Activated CD4-positive, alpha-beta T cell treated with anti-CD3 and anti-CD28 coated beads for 36 hours (primary cell): ENCODE measurements at regions not wholly inside any gene's neighbourhood (a gene's known extent, or its start where the extent isn't known, plus 50 kb on each side); places are given as distances from the start of the nearest gene placed in this dataset.

ENCODE experiments used
- ATAC-seq: fragments of 200-7000 bp; cut with Tn5 transposase; one replicate; pipeline ENCODE4 v1.10.0; 2021; ENCODE audit warnings: mild to moderate bottlenecking, moderate library complexity
- CTCF ChIA-PET: fragments of 350-600 bp; sonication (Branson Sonifier 250); formaldehyde crosslinking; loops from one replicate; lab custom pipeline; 2021; ENCODE audit warnings: antibody characterized with exemption; lab: Charles Lee
- POLR2A ChIA-PET: fragments of 350-600 bp; sonication (Branson Sonifier 250); formaldehyde crosslinking; loops from one replicate; lab custom pipeline; 2021; ENCODE audit warnings: antibody characterized with exemption, inconsistent platforms; lab: Charles Lee
- DNase-seq: peaks from one replicate; pipeline ENCODE4 v3.0.0-alpha.2; 2020
- H3K27ac Mint-ChIP-seq: one replicate; pipeline ENCODE4 v1.8.0; 2021; ENCODE audit warnings: mixed read lengths
- H3K27me3 Mint-ChIP-seq: one replicate; pipeline ENCODE4 v1.8.0; 2021; ENCODE audit warnings: mixed read lengths
- H3K36me3 Mint-ChIP-seq: one replicate; pipeline ENCODE4 v1.8.0; 2021; ENCODE audit warnings: low read depth, mixed read lengths
- H3K4me1 Mint-ChIP-seq: one replicate; pipeline ENCODE4 v1.8.0; 2021; ENCODE audit warnings: mixed read lengths
- H3K4me3 Mint-ChIP-seq: one replicate; pipeline ENCODE4 v1.8.0; 2021; ENCODE audit warnings: mild to moderate bottlenecking, moderate library complexity, mixed read lengths
- H3K9me3 Mint-ChIP-seq: one replicate; pipeline ENCODE4 v1.8.0; 2021; ENCODE audit warnings: low read depth, mixed read lengths
- intact Hi-C, 2 experiments: fragments of 100-400 bp; cut with DNase I in 1 of 2; cut with micrococcal nuclease in 1 of 2; formaldehyde crosslinking; loops; one replicate each; pipeline versions ENCODE4 v1.14.2 to v1.15.1; 2022 to 2024; cut with DNase I, micrococcal nuclease

GRCh38 chr15:53841651-53842050, 82.2 kb upstream of the WDR72 start:
- Mint-ChIP-seq H3K9me3 (peaks cover 1% of the 10 kb centered on the region), H3K36me3 (no peaks in the 10 kb centered on the region), H3K27ac (no peak overlapping the region), H3K27me3 (peaks cover 2% of the 10 kb centered on the region), H3K4me3 (no peak overlapping the region), H3K4me1 (no peaks in the 10 kb centered on the region)
- DNase-seq (no peak), ATAC-seq (no peak)
- ChIA-PET CTCF (no interaction called here), POLR2A (no interaction called here)
- intact Hi-C loops = no loop called here

GRCh38 chr15:53840681-53841080, 81.2 kb upstream of the WDR72 start:
- ATAC-seq (no peak), DNase-seq (no peak)
- ChIA-PET CTCF (no interaction called here), POLR2A (no interaction called here)
- intact Hi-C loops = no loop called here
- peaks cover 1% of the 10 kb centered on the region for H3K9me3 Mint-ChIP-seq
- no peaks in the 10 kb centered on the region for H3K36me3 Mint-ChIP-seq
- H3K27me3 Mint-ChIP-seq = peaks cover 2% of the 10 kb centered on the region
- no peak overlapping the region for H3K4me3 Mint-ChIP-seq
- no peak overlapping the region for H3K27ac Mint-ChIP-seq
- no peaks in the 10 kb centered on the region for H3K4me1 Mint-ChIP-seq

- no peak for ATAC-seq
Measured at GRCh38 chr15:53837263-53837662, 77.8 kb upstream of the WDR72 start.

GRCh38 chr15:53836618-53837017, 77.2 kb upstream of the WDR72 start:
- ATAC-seq (no peak), DNase-seq (no peak)
- Mint-ChIP-seq H3K36me3 (no peaks in the 10 kb centered on the region), H3K4me1 (no peaks in the 10 kb centered on the region), H3K9me3 (peaks cover 2% of the 10 kb centered on the region), H3K4me3 (no peak overlapping the region), H3K27me3 (peaks cover 2% of the 10 kb centered on the region), H3K27ac (no peak overlapping the region)
- intact Hi-C loops = loop anchor here in 1 of 2 experiments (10.0 kb wide), 1 partner anchor 58 kb away; no protein-coding TSS in a partner anchor
- CTCF ChIA-PET = no interaction called here
- POLR2A ChIA-PET = no interaction called here

More at GRCh38 chr15:53837263-53837662, 77.8 kb upstream of the WDR72 start:
- Mint-ChIP-seq H3K27me3 (peaks cover 2% of the 10 kb centered on the region), H3K9me3 (peaks cover 4% of the 10 kb centered on the region), H3K27ac (no peak overlapping the region), H3K4me3 (no peak overlapping the region), H3K36me3 (no peaks in the 10 kb centered on the region), H3K4me1 (no peaks in the 10 kb centered on the region)
- intact Hi-C loops = loop anchor here in 1 of 2 experiments (10.0 kb wide), 1 partner anchor 58 kb away; no protein-coding TSS in a partner anchor
- CTCF ChIA-PET = no interaction called here
- POLR2A ChIA-PET = no interaction called here
- peak; percentile 5 for DNase-seq

GRCh38 chr15:53835309-53835708, 75.8 kb upstream of the WDR72 start:
- intact Hi-C loops = loop anchor here in 1 of 2 experiments (10.0 kb wide), 1 partner anchor 59 kb away; no protein-coding TSS in a partner anchor
- Mint-ChIP-seq H3K27me3 (peaks cover 5% of the 10 kb centered on the region), H3K36me3 (no peaks in the 10 kb centered on the region), H3K4me1 (no peaks in the 10 kb centered on the region), H3K9me3 (peaks cover 2% of the 10 kb centered on the region), H3K4me3 (no peak overlapping the region), H3K27ac (no peak overlapping the region)
- ChIA-PET POLR2A (no interaction called here), CTCF (no interaction called here)
- no peak for ATAC-seq
- DNase-seq = no peak

- no peaks in the 10 kb centered on the region for H3K4me1 Mint-ChIP-seq
- H3K36me3 Mint-ChIP-seq = no peaks in the 10 kb centered on the region
- ChIA-PET CTCF (no interaction called here), POLR2A (no interaction called here)
- DNase-seq (no peak), ATAC-seq (no peak)
- H3K27me3 Mint-ChIP-seq = peaks cover 8% of the 10 kb centered on the region
- H3K4me3 Mint-ChIP-seq = no peak overlapping the region
- H3K27ac Mint-ChIP-seq = no peak overlapping the region
- intact Hi-C loops = loop anchor here in 1 of 2 experiments (10.0 kb wide), 1 partner anchor 61 kb away; no protein-coding TSS in a partner anchor
- H3K9me3 Mint-ChIP-seq = peaks cover 2% of the 10 kb centered on the region
Measured at GRCh38 chr15:53834214-53834613, 74.8 kb upstream of the WDR72 start.

GRCh38 chr15:53833134-53833624, 73.7 kb upstream of the WDR72 start:
- CTCF ChIA-PET = no interaction called here
- H3K27me3 Mint-ChIP-seq = peaks cover 5% of the 10 kb centered on the region
- no peak overlapping the region for H3K4me3 Mint-ChIP-seq
- no peaks in the 10 kb centered on the region for H3K4me1 Mint-ChIP-seq
- ATAC-seq = no peak
- POLR2A ChIA-PET = no interaction called here
- DNase-seq = no peak
- H3K9me3 Mint-ChIP-seq = peaks cover 2% of the 10 kb centered on the region
- intact Hi-C loops = loop anchor here in 1 of 2 experiments (10.0 kb wide), 1 partner anchor 62 kb away; no protein-coding TSS in a partner anchor
- H3K36me3 Mint-ChIP-seq = no peaks in the 10 kb centered on the region
- no peak overlapping the region for H3K27ac Mint-ChIP-seq

- H3K27me3 Mint-ChIP-seq = peaks cover 5% of the 10 kb centered on the region
- ATAC-seq = no peak
- CTCF ChIA-PET = no interaction called here
- no peaks in the 10 kb centered on the region for H3K4me1 Mint-ChIP-seq
- no peak overlapping the region for H3K27ac Mint-ChIP-seq
- no peaks in the 10 kb centered on the region for H3K36me3 Mint-ChIP-seq
- POLR2A ChIA-PET = no interaction called here
- DNase-seq = no peak
- intact Hi-C loops = loop anchor here in 1 of 2 experiments (10.0 kb wide), 1 partner anchor 63 kb away; no protein-coding TSS in a partner anchor
- no peak overlapping the region for H3K4me3 Mint-ChIP-seq
- peaks cover 2% of the 10 kb centered on the region for H3K9me3 Mint-ChIP-seq
Measured at GRCh38 chr15:53831907-53832770, 72.7 kb upstream of the WDR72 start.

GRCh38 chr15:53830707-53831386, 71.4 kb upstream of the WDR72 start:
- Mint-ChIP-seq H3K4me3 (no peak overlapping the region), H3K27me3 (peaks cover 5% of the 10 kb centered on the region), H3K9me3 (peaks cover 7% of the 10 kb centered on the region), H3K4me1 (no peaks in the 10 kb centered on the region), H3K36me3 (no peaks in the 10 kb centered on the region), H3K27ac (no peak overlapping the region)
- ChIA-PET POLR2A (no interaction called here), CTCF (no interaction called here)
- DNase-seq (no peak), ATAC-seq (no peak)
- intact Hi-C loops = loop anchor here in 1 of 2 experiments (10.0 kb wide), 1 partner anchor 64 kb away; no protein-coding TSS in a partner anchor

GRCh38 chr15:53829923-53830459, 70.5 kb upstream of the WDR72 start:
- no peaks in the 10 kb centered on the region for H3K36me3 Mint-ChIP-seq
- DNase-seq (no peak), ATAC-seq (no peak)
- H3K4me1 Mint-ChIP-seq = no peaks in the 10 kb centered on the region
- intact Hi-C loops = loop anchor here in 1 of 2 experiments (10.0 kb wide), 1 partner anchor 65 kb away; no protein-coding TSS in a partner anchor
- peaks cover 8% of the 10 kb centered on the region for H3K9me3 Mint-ChIP-seq
- H3K4me3 Mint-ChIP-seq = no peak overlapping the region
- H3K27me3 Mint-ChIP-seq = peaks cover 5% of the 10 kb centered on the region
- POLR2A ChIA-PET = no interaction called here
- CTCF ChIA-PET = no interaction called here
- no peak overlapping the region for H3K27ac Mint-ChIP-seq

- ATAC-seq = no peak
- intact Hi-C loops = no loop called here
- no peaks in the 10 kb centered on the region for H3K36me3 Mint-ChIP-seq
- H3K27me3 Mint-ChIP-seq = peaks cover 5% of the 10 kb centered on the region
- H3K4me1 Mint-ChIP-seq = no peaks in the 10 kb centered on the region
- peaks cover 11% of the 10 kb centered on the region for H3K9me3 Mint-ChIP-seq
- ChIA-PET POLR2A (no interaction called here), CTCF (no interaction called here)
- no peak overlapping the region for H3K27ac Mint-ChIP-seq
- no peak for DNase-seq
- no peak overlapping the region for H3K4me3 Mint-ChIP-seq
Measured at GRCh38 chr15:53829471-53829870, 70.0 kb upstream of the WDR72 start.
